Panc1 (cell line): ENCODE measurements at regions not wholly inside any gene's neighbourhood (a gene's known extent, or its start where the extent isn't known, plus 50 kb on each side); places are given as distances from the start of the nearest gene placed in this dataset.

Experiments
- CTCF ChIP-seq: fragments of 450-650 bp; IDR thresholded peaks from 2 replicates; pipeline ENCODE4 v1.5.1; 2017; ENCODE audit warnings: mild to moderate bottlenecking
- POLR2AphosphoS5 ChIP-seq: IDR thresholded peaks from 2 replicates; pipeline ENCODE4 v1.6.1; 2012; ENCODE audit warnings: mild to moderate bottlenecking, low read depth, low read length, moderate library complexity
- REST ChIP-seq, 2 experiments: IDR thresholded peaks; 2 replicates each; pipeline ENCODE4 v1.6.1; 2011 to 2012; ENCODE audit warnings: low read depth in 2 of 2, control low read depth in 1 of 2, low read length in 1 of 2, mild to moderate bottlenecking in 1 of 2, moderate library complexity in 1 of 2; ENCODE audit not compliant: insufficient read depth in 1 of 2
- TCF7L2 ChIP-seq: IDR thresholded peaks from 2 replicates; pipeline ENCODE4 v1.6.1; 2011; ENCODE audit warnings: mild to moderate bottlenecking, low read depth, low read length, inconsistent platforms

GRCh38 chr6:45787384-45787783, 228.3 kb downstream of the CLIC5 start:
- TF ChIP-seq CTCF: no peak
- no peak for TF ChIP-seq TCF7L2
- TF ChIP-seq POLR2AphosphoS5: no peak
- no peak for TF ChIP-seq REST (IDR thresholded peaks at IDR 0.05; ENCODE audit: insufficient read depth in 1 of 2, low read depth in 2 of 2, low read length in 1 of 2)
